DOHH2 (cell line): ENCODE measurements at regions not wholly inside any gene's neighbourhood (a gene's known extent, or its start where the extent isn't known, plus 50 kb on each side); places are given as distances from the start of the nearest gene placed in this dataset.

Experiments
- H3F3A ChIP-seq: fragments of 200-600 bp; sonication (generic), shearing (Covaris generic); 2 replicates; pipeline ENCODE4 v1.6.0; 2016; ENCODE audit warnings: antibody characterized with exemption, mild to moderate bottlenecking; ENCODE audit not compliant: control insufficient read depth, insufficient read depth
- H3K27ac ChIP-seq: fragments of 200-600 bp; sonication (generic); 2 replicates; pipeline ENCODE4 v1.5.1; 2014; ENCODE audit warnings: low read depth, mild to moderate bottlenecking, low read length, moderate library complexity
- H3K27me3 ChIP-seq: fragments of 200-600 bp; sonication (generic); 2 replicates; pipeline ENCODE4 v1.6.1; 2014; ENCODE audit warnings: mild to moderate bottlenecking, low read length, mixed read lengths; ENCODE audit not compliant: control insufficient read depth
- H3K36me3 ChIP-seq: fragments of 200-600 bp; sonication (generic); 2 replicates; pipeline ENCODE4 v1.6.1; 2014; ENCODE audit warnings: mild to moderate bottlenecking, low read length, moderate library complexity, mixed read lengths; ENCODE audit not compliant: control insufficient read depth
- H3K4me1 ChIP-seq: fragments of 200-600 bp; sonication (generic); 2 replicates; pipeline ENCODE4 v1.6.1; 2014; ENCODE audit warnings: mild to moderate bottlenecking, low read length, mixed read lengths; ENCODE audit not compliant: control insufficient read depth
- H3K4me2 ChIP-seq: fragments of 200-600 bp; sonication (generic); 2 replicates; pipeline ENCODE4 v1.6.0; 2014; ENCODE audit warnings: mild to moderate bottlenecking, low read length, moderate library complexity
- H3K4me3 ChIP-seq: fragments of 200-600 bp; sonication (generic); 2 replicates; pipeline ENCODE4 v1.5.1; 2014; ENCODE audit warnings: mild to moderate bottlenecking, low read length, mixed read lengths
- H3K79me2 ChIP-seq: fragments of 200-600 bp; sonication (generic); 2 replicates; pipeline ENCODE4 v1.6.1; 2014; ENCODE audit warnings: mild to moderate bottlenecking, low read length, mixed read lengths; ENCODE audit not compliant: control insufficient read depth
- H3K9me2 ChIP-seq: fragments of 200-600 bp; sonication (generic); replicated peaks from 2 replicates; pipeline ENCODE4 v1.6.1; 2014; ENCODE audit warnings: mild to moderate bottlenecking, low read length, mixed read lengths; ENCODE audit not compliant: control insufficient read depth
- H3K9me3 ChIP-seq: fragments of 200-600 bp; sonication (generic); 2 replicates; pipeline ENCODE4 v1.6.1; 2014; ENCODE audit warnings: antibody characterized with exemption, low read length, mixed read lengths; ENCODE audit not compliant: control insufficient read depth, insufficient read depth
- H4K20me1 ChIP-seq: fragments of 200-600 bp; sonication (generic); 2 replicates; pipeline ENCODE4 v1.6.0; 2014; ENCODE audit warnings: low read depth, mild to moderate bottlenecking, antibody characterized with exemption, low read length, moderate library complexity; ENCODE audit not compliant: control insufficient read depth, insufficient read depth
- CTCF ChIP-seq: fragments of 200-600 bp; sonication (generic); IDR thresholded peaks from one replicate; pipeline ENCODE4 v1.5.1; 2014; ENCODE audit warnings: antibody characterized with exemption, mild to moderate bottlenecking, low read depth, low read length; ENCODE audit not compliant: poor library complexity, severe bottlenecking
- EZH2phosphoT487 ChIP-seq: fragments of 200-600 bp; sonication (generic); IDR thresholded peaks from 2 replicates; pipeline ENCODE4 v1.6.1; 2017; ENCODE audit warnings: borderline replicate concordance, mild to moderate bottlenecking, antibody characterized with exemption, low read length, moderate library complexity, mixed read lengths

GRCh38 chr2:239599299-239599698 is 198.5 kb upstream of the HDAC4 start:
- H3K9me2 ChIP-seq, result no peaks in the 10 kb centered on the region
- TF ChIP-seq CTCF, result no peak
- TF ChIP-seq EZH2phosphoT487, result no peak
- no peaks in the 10 kb centered on the region for H3K4me1 ChIP-seq
- no peaks in the 10 kb centered on the region for H3F3A ChIP-seq
- H3K27me3 ChIP-seq, result no peaks in the 10 kb centered on the region
- no peaks in the 10 kb centered on the region for H3K36me3 ChIP-seq
- no peaks in the 10 kb centered on the region for H3K79me2 ChIP-seq
- no peaks in the 10 kb centered on the region for H3K9me3 ChIP-seq
- no peak overlapping the region for H3K27ac ChIP-seq
- H4K20me1 ChIP-seq, result no peaks in the 10 kb centered on the region
- H3K4me3 ChIP-seq, result no peak overlapping the region
- no peak overlapping the region for H3K4me2 ChIP-seq

- Histone ChIP-seq H3K9me2 (no peaks in the 10 kb centered on the region), H3K4me2 (no peak overlapping the region), H3F3A (no peaks in the 10 kb centered on the region), H4K20me1 (no peaks in the 10 kb centered on the region), H3K36me3 (no peaks in the 10 kb centered on the region), H3K4me3 (no peak overlapping the region), H3K79me2 (no peaks in the 10 kb centered on the region), H3K27me3 (no peaks in the 10 kb centered on the region), H3K9me3 (peaks cover 3% of the 10 kb centered on the region; the same call in 1 of the 2 replicates), H3K4me1 (no peaks in the 10 kb centered on the region), H3K27ac (no peak overlapping the region)
- TF ChIP-seq EZH2phosphoT487, result no peak
Observed at GRCh38 chr2:239598732-239599090, 197.9 kb upstream of the HDAC4 start.

GRCh38 chr2:239598011-239598731 is 197.4 kb upstream of the HDAC4 start:
- no peaks in the 10 kb centered on the region for H3K79me2 ChIP-seq
- H3K9me3 ChIP-seq, result peaks cover 8% of the 10 kb centered on the region; the same call in 1 of the 2 replicates
- H3K4me2 ChIP-seq, result no peak overlapping the region
- no peaks in the 10 kb centered on the region for H3K4me1 ChIP-seq
- H3K27me3 ChIP-seq, result no peaks in the 10 kb centered on the region
- H3K4me3 ChIP-seq, result no peak overlapping the region
- H3K27ac ChIP-seq, result no peak overlapping the region
- no peaks in the 10 kb centered on the region for H3F3A ChIP-seq
- no peak for TF ChIP-seq EZH2phosphoT487
- TF ChIP-seq CTCF, result no peak
- H3K9me2 ChIP-seq, result no peaks in the 10 kb centered on the region
- H3K36me3 ChIP-seq, result no peaks in the 10 kb centered on the region
- no peaks in the 10 kb centered on the region for H4K20me1 ChIP-seq

GRCh38 chr2:239597216-239597615 is 196.4 kb upstream of the HDAC4 start:
- Histone ChIP-seq H3K27me3 (no peaks in the 10 kb centered on the region), H3K9me3 (peaks cover 15% of the 10 kb centered on the region; the same call in 1 of the 2 replicates), H3K4me1 (no peaks in the 10 kb centered on the region), H3K9me2 (no peaks in the 10 kb centered on the region), H3K4me2 (no peak overlapping the region), H4K20me1 (no peaks in the 10 kb centered on the region), H3K4me3 (no peak overlapping the region), H3K27ac (no peak overlapping the region), H3K36me3 (no peaks in the 10 kb centered on the region), H3F3A (no peaks in the 10 kb centered on the region), H3K79me2 (no peaks in the 10 kb centered on the region)
- no peak for TF ChIP-seq CTCF
- no peak for TF ChIP-seq EZH2phosphoT487
